ENCODE measurements at regions not wholly inside any gene's neighbourhood (a gene's known extent, or its start where the extent isn't known, plus 50 kb on each side); places are given as distances from the start of the nearest gene placed in this dataset.

GRCh38 chr14:105617201-105617777, 90.9 kb downstream of the TMEM121 start:
- TF ChIP-seq POLR2A (IDR thresholded peaks at IDR 0.05; ENCODE audit: low read depth, low read length): no peak
- TF ChIP-seq POLR2AphosphoS5 (IDR thresholded peaks at IDR 0.05; ENCODE audit: low read depth, low read length): no peak
- TF ChIP-seq SPI1 (IDR thresholded peaks at IDR 0.05; ENCODE audit: low read depth, low read length): no peak
- TF ChIP-seq TAF1 (IDR thresholded peaks at IDR 0.05; ENCODE audit: low read depth, low read length): no peak
